ENCODE measurements at regions not wholly inside any gene's neighbourhood (a gene's known extent, or its start where the extent isn't known, plus 50 kb on each side); places are given as distances from the start of the nearest gene placed in this dataset.

GRCh38 chr15:99472416-99473145 is 93.2 kb upstream of the MEF2A start:
- TF ChIP-seq CTCF (IDR thresholded peaks at IDR 0.05) (no peak), POLR2A (IDR thresholded peaks at IDR 0.05) (no peak), POLR2AphosphoS5 (IDR thresholded peaks at IDR 0.05) (no peak), EP300 (IDR thresholded peaks at IDR 0.05; ENCODE audit: low read depth) (no peak)

Measured in transverse colon (tissue), 4 donors.